PFSK-1 (cell line): ENCODE measurements at regions not wholly inside any gene's neighbourhood (a gene's known extent, or its start where the extent isn't known, plus 50 kb on each side); places are given as distances from the start of the nearest gene placed in this dataset.

Source experiments
- POLR2AphosphoS5 ChIP-seq: IDR thresholded peaks from 2 replicates; pipeline ENCODE4 v1.6.1; 2012; ENCODE audit warnings: low read depth, mild to moderate bottlenecking, control low read depth, low read length, moderate library complexity
- TAF1 ChIP-seq: IDR thresholded peaks from 2 replicates; pipeline ENCODE4 v1.6.1; 2012; ENCODE audit warnings: low read length, control low read depth, borderline replicate concordance; ENCODE audit not compliant: insufficient read depth

GRCh38 chr17:14926526-14927122, 338.5 kb downstream of the PMP22 start:
- TF ChIP-seq POLR2AphosphoS5 (no peak), TAF1 (no peak)
